NCI-H1417 (cell line): ENCODE measurements at regions not wholly inside any gene's neighbourhood (a gene's known extent, or its start where the extent isn't known, plus 50 kb on each side); places are given as distances from the start of the nearest gene placed in this dataset.

Experiments used
- DNase-seq, 3 experiments: peaks; one replicate each; lab custom pipeline; 2025; lab: John Stamatoyannopoulos, UW

DNA sequence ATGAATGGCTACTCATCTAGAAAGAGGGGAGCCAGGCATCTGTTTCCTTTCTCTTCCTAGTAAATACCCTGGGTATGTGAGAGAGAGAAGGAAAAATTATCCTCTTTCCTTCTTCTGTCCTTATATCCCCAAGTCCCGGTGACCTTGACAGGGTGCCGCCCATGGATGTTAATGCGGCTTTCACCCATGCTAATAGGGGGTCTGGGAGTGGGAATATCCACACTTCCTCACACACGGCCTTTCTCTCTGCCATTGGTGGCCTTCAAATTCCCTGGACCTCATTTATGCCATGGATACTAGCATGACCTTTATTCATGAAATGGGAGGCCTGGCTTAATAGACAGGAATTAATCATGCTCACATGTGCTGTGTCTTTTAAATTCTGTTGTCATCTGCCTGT, 159.0 kb upstream of the NOX3 start:
- DNase-seq: no peak

DNA sequence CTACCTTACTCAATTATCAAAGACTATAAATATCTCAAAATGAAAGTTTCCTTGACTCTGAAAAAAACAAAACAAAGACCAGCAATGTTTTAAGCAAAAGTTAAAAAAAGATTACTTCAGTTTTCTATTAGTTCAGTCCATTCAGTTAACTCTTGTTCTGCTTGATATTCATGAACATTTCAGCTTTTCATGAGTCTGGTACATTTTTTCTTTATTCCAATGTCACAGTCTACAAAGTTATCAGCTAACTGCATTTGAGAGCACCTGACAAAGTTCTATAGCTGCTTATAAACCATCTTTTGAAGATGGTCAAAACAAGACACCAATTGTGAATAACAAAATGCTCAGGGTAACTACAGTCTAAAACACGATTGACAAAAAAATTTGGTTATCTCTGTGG, 156.1 kb upstream of the NOX3 start:
- DNase-seq: no peak

DNA sequence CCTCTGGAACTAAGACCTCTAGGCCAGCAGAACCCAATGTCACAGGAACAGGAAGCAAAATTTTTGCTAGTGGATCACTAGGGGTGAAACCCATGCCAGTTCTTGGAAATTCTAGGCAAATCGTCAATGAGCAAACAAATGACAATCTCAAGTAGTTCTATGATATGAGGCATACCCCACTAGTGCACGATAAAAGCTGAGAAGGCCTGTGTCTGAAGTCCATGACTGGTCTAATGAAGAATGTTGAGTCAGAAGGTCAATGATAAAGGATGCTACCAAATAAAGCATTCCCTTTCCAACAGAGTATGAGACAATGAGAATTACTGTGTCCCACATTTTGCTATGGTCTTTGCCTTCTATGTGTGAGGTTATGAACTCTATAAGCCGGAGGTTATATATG, 149.4 kb upstream of the NOX3 start:
- no peak for DNase-seq

DNA sequence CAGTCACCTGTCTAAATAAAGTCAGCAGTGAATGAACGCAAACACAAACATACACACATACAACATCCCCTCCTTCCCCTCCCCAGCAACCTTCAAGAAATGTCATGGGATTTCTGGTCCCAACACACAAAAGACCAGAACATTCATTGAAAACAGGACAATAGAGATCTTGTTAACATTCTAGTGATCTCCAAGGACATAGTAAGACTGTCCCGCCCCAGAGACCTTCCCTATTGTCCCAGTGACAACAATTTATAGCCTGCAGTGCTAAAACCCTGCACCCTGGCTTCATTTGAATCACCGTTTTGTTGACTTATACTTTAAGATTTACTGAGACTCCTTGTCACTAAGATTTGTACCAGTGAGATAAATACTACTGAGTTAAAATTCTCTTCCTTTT, 143.9 kb upstream of the NOX3 start:
- DNase-seq: peak in 1 of 3 experiments; percentile 17

DNA sequence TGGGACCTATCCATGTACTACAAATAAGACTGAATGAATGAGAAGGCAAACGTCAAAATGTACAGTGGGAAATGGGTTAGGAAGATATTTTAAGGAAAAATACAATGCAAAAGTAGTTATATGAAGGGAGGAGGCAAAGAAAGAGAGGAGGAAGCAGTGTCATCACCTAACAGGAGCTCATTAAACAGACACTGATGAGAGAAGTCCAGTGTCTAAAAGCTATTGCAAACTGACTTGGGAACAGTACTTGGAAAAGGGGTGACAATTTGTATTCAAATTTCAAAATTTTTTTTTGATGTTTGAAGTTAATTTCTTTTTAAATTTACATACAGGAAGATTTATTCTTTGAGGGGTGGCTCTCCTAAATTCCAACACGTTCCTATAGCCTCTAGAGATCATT, 143.5 kb upstream of the NOX3 start:
- no peak for DNase-seq

DNA sequence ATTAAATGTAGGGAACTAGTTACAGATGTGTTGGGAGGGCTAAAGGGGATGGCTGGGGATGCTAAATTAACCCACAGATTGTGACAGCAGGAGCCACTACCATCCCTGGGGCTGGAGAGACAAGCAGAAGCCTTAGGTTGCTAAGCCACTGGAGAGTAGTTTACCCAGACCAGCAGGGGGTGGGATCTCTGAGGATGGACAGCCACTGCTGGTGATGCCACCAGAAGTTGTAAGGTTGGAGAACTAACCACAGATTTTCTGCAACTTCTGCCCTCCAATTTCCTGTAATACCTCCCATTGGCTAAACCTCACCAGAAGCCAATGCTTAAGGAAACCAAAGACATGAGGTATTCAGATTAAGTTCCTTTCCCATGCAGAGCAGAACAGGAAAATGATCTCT, 139.6 kb upstream of the NOX3 start:
- DNase-seq: peak in 1 of 3 experiments; percentile 18

DNA sequence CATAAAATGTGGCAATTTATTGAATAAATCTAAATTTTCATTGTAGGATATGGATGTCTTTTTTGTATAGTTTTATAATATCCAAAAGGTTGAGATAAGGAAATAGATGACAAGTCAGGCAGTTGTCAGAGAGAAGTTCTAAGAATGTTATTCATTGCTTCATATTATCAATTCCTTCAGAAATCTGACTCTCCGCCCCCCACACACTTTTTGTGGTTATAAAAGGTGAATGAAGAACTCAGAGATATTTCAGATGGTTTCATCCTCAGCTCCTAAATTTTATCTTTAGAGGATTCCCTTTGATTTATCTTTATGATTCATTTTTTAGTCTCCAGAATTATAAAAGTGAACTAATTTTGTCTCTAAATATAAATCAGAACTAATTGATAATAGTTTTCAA, 136.1 kb upstream of the NOX3 start:
- no peak for DNase-seq

DNA sequence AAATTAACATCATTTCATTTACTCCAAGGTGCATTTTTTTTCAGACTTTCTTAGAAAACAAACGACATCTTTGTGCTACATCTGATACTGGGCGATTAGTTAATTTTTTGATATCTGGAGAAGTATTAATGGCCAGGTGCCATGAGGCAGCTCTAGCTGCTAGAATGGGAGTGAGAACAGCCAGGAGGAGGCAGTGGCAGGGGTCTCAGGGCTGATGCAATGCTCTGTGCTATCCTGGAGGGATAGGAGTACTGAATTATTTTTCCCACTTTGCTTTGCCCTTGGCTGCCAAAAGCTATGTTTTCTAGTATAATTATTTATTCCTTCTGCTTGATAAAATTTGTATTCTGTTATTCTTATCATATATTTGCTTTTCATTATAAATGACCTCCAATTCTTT, 133.6 kb upstream of the NOX3 start:
- no peak for DNase-seq

DNA sequence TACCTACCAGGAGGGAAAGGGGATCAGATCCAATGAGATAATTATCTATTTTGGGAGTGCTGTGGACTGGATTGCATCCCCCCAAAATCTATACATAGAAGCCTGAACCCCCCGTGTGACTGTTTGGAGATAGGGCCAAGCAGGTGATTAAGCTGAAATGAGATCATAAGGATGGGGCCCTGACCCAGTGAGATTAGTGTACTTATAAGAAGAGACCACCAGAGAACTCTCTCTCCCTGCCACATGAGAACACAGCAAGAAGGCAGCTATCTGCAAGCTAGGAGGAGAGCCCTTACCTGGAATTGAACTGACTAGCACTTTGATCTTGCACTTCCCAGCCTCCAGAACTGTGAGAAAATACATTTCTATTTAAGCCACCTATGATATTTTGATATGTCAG, 132.2 kb upstream of the NOX3 start:
- DNase-seq: no peak

DNA sequence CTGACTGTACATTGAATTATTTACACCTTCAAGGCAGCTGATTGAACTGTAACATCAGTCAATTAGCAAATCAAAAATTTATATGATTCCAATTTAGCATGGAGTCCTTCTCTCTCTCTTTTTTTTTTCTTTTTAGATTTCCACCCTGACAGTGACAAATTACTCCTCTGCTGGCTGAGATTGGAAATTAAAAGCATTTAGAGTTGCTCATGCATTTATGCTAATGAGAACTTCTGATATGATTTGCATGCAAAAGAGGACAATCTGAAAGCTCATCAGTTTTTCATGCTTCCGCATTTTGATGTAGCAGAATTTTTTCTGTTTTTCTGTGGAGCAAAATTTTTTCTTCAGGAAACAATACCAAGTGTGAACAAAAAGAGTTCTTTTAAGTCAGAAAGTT, 130.5 kb upstream of the NOX3 start:
- no peak for DNase-seq

DNA sequence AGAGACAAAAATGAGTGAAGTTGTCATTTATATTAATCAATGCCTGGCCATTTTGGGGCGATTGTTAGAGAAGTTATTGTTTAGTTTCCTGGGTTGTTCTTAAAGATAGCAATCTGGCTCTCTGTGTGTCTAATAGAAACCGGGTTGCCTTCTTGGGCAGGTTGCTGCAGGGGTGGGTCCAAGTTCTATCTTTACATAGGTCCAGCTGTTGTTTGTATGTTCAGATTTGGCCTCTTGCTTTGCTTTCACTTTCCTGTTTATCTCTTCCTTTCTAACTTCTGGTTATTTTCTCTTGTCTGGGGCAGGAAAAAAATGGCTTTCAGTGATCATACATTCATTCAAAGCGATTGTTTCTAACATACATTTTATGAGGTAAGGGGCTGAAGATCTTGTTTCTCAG, 128.4 kb upstream of the NOX3 start:
- no peak for DNase-seq

DNA sequence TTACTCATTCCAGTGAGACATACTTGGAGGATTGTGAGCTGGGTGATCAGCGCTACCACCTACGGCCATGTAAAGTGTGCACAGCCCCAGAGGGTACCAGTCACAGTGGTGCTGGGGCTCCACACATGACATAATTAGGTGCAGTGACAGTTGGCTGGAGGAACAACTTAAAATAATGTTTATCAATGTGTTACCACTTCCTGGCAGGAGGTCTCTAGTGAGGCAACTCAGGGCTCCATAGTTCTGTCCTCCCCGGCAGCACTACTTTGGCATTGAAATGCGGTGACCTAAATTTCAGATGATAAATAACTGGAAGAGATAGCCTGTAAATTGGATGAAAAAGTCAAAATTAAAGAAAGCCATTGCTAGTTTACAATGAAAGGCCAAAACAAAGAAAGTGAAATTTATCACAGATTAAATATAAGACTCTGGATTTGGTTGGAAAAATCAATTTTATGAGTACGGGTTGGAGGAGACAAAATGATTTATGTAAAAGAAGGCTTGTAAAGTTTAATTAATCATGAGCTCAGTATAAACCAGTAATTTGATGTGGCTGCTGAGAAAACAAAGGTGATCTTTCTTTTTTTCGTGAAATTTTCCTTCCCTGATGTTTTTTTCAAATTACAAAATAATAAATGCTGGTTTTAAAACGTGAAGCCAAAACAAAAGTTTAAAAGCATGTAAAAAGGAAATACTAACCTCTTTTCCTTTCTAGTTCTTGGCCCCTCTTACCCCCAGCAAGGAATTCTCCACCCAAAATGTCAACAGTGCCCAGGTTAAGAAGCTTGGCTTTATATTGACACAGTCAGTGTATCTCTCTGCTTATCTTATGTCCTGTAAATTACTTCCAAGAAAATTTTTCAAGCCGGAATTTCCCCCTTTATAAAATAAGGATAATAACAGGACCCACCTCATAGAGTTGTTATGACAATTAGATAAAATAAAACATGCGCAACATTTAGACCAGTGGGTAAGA, 126.7 kb upstream of the NOX3 start:
- DNase-seq: no peak

DNA sequence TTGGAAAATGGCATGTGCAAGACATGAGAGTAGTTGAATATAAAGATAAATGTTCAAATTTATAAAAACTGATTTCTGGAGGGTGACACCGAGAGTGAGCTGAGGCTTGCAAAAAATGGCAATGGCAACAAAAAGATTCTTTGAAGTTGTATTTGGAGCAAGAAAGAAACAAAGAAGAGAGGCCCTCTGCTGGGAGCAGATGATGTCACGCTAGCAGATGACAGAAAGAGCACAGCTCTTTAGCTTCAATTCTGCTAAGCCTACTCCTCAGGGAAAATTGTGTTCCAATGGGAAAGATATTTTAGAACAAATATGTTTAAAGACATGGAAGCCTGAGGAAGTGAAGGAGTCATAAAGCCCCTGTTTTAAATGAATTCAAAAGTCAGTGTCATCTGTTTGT, 125.3 kb upstream of the NOX3 start:
- no peak for DNase-seq

DNA sequence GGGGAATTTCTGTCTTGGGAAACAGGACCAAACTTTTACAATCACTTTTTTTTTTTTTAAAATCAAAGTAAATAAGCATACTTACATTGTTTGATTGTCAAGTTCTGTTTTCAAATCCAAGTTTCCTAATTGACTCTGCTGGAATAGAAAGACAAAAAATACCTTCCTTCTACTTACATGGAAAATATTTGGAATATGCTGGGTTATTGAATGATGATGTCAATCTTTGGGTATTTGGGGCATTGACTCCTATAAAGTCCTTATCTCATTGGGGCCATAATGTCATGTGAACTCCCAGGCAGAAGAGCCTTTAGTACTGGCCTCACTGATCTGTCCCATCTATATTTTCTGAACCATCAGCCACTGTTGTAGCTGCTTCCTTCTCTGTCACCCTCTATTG, 122.6 kb upstream of the NOX3 start:
- no peak for DNase-seq

DNA sequence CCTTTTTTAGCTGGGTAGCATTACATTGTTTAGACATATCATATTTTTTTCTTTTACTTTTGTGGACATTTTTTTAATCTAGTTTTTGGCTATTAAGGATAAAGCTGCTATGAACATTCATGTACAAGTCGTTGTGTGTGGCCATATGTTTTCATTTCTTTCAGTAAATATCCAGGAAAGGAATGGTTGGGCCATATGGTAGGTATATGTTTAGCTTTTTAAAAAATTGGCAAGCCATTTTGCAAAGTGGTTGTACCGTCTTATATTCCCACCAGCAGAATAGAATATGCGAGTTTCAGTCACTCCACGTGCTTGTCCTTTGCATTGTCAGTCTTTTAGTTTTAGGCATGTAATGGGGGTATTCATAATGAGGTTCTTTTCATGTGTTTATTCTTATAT, 106.3 kb upstream of the NOX3 start:
- no peak for DNase-seq

DNA sequence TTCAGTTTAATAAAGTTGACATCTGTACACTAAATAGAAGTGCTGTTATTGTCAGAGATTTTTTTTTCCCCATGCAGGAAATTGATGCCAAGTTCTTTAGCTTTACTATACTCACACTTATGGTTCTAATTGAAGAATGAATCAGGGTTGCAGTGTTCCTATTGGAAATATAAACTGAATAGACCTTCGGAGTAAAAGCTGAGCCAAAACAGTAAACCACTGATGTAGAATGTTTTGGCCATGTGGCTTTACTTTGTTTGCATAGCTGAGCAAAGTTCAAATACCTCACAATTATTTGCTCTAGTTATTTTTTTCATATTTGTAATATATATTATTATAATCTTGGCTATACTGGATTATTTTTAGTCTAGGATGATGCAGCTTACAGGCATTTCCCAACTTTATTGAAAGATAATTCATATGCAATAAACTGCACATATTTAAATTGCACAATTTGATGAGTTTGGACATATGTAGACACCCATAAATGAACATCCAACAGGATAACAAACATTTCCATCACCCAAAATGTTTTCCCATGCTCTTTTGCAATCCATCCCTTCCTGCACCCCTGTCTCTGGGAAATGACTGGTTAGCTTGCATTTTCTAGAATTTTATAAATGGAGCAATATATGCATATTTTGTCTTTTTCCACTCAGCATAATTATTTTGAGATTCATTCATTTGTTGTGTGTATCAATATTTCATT, 105.8 kb upstream of the NOX3 start:
- no peak for DNase-seq

DNA sequence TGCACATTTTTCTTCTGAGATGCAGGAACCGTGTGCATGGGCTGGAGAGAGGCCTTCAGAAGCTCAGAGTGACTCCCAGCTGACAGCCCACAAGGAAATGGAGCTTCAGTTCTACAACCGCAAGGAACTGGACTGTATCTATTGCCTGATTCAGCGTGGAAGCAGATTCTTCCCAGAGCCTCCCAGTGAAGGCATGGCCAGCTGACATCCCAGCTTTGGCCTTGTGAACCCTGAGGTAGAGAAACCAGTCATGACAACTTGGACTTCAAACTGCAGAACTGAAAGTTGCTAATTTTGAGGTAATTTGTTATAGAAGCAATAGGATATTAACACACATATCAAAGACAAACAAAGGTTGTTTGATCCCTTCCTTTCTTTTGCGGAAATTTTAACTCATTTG, 94.3 kb upstream of the NOX3 start:
- DNase-seq: no peak

DNA sequence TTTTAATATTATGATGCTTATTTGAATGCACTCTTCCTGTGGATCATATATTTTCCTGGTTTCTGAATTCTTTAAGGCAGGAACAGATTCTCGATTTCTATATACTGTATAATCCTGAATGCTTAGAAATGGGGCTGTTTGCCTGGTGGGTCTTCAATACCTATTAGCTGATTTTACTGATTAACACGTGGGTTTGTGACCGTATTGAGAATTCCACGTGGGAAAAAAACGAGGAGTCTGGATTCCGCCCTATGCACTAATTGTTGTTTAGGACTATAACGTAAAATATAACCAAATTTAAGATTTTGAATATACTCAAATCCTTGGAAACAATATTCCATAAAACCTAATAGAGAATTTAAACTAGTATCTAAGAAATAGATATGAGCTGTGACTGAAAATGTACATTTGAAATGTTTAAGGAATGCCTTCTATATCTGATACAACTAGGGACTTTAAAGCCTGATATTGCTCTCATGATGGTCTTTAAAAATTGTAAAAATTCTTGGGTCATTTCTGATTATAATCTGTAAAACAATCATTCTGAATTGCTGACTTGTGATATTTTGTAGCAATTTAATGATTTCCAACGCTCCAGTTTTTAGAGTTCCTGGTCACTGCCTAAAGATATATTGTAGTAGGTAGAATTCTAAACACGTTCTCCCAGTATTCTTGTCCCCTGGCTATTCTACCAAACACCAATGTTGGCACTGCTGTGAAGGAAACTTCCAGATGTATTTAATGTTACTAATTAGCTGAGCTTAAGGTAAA, 93.6 kb upstream of the NOX3 start:
- no peak for DNase-seq

DNA sequence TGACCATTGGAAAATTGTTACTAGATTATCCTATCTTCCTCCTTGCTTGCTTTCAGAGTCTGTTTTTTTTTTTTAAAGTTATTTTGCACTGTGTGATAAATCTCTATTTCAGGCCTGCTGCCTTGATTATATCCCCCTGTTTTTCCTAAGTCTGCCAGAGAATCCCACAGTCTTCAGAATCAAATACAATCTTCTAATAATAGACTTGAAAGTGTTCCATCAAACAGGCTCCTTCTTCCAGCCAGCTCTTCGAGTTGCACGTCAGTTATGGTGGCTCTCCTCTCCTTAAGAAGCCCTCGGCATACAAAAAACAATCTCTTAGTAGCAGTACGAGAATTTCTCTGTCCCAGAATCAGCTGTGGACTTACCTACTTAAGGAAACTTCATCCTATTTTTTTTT, 92.9 kb upstream of the NOX3 start:
- DNase-seq: no peak

DNA sequence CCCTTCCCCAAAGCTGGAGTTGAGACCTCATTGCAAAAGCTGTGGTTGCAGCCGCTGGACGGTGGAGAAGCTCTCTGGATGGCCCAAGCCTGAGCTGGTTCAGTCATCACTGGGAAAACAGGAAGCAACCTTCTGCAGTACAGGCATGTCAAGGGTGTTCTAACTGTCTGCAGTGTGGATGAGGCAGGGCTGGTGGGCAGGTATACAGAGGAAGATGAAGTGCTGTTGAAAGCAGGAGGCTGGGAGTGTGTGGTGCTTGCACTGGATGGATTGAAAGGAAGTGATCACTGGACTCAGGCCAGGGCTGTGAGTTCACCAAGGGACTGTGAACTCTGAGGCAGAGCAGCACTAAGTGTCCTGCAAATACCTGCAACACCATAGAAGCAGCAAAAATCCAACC, 89.0 kb upstream of the NOX3 start:
- no peak for DNase-seq

DNA sequence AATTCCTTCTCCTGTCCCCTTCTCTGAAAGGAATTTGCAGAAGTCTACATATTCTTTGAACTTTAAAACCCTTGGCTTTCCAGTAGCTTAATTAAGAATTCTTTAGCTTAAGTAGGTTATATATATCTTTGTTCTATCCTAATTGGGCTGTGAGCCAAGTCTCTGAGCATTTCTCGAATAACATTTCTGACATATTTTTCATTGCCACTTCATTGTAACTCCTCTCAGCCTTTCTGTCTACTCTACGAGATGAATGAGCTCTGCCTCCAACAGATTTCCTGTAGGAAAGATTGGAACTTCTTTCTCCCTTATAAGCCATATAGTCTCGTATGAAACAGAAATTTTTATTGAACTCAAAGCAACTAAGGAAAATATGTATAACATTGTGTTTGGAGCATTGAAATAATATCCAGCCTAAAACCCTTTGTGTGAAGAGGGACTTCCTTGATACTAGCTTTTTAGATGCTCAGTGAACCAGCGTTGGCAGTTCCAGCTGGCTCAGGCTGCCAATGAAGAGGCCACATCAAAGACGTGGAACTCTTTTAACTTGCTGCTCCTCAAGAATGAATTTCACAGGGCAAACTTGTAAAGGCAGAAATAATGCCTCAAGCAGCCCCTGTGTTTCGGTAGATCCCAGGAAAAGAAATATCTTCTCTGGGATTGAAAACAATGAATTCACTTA, 87.7 kb upstream of the NOX3 start:
- no peak for DNase-seq

DNA sequence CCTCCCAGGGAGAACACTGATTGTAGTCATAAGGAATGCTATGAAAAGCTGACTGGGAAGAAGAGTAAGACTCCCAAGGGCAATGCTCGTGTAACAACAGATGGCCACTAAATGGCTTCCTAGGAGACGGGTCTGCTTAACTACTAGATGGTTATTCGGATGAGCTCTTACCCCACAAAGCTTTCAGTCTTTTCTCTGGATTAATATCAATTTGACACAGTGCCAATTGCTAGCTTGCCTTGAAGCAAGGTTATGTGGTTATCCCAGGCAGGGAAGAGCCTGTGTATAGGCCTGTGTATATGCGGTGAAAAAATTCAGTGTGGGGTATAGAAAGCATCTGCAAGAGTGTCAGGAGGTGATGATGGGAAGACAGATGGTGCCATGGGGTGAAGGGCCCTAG, 86.4 kb upstream of the NOX3 start:
- no peak for DNase-seq
